ENCODE measurements at regions not wholly inside any gene's neighbourhood (a gene's known extent, or its start where the extent isn't known, plus 50 kb on each side); places are given as distances from the start of the nearest gene placed in this dataset.

GRCh38 chr5:5794118-5794560, 371.7 kb downstream of the ICE1 start:
- TF ChIP-seq, protein P1, sequence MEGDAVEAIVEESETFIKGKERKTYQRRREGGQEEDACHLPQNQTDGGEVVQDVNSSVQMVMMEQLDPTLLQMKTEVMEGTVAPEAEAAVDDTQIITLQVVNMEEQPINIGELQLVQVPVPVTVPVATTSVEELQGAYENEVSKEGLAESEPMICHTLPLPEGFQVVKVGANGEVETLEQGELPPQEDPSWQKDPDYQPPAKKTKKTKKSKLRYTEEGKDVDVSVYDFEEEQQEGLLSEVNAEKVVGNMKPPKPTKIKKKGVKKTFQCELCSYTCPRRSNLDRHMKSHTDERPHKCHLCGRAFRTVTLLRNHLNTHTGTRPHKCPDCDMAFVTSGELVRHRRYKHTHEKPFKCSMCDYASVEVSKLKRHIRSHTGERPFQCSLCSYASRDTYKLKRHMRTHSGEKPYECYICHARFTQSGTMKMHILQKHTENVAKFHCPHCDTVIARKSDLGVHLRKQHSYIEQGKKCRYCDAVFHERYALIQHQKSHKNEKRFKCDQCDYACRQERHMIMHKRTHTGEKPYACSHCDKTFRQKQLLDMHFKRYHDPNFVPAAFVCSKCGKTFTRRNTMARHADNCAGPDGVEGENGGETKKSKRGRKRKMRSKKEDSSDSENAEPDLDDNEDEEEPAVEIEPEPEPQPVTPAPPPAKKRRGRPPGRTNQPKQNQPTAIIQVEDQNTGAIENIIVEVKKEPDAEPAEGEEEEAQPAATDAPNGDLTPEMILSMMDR (IDR thresholded peaks at IDR 0.05; ENCODE audit: extremely low read depth in 1 of 2, insufficient read depth in 1 of 2, low read depth in 1 of 2, low read length in 2 of 2) = no peak
- TF ChIP-seq EZH2 (IDR thresholded peaks at IDR 0.05; ENCODE audit: borderline replicate concordance, low read depth, low read length, severe bottlenecking) = no peak
- TF ChIP-seq, protein P2, sequence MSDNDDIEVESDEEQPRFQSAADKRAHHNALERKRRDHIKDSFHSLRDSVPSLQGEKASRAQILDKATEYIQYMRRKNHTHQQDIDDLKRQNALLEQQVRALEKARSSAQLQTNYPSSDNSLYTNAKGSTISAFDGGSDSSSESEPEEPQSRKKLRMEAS (IDR thresholded peaks at IDR 0.05; ENCODE audit: insufficient read depth, insufficient read length) = no peak
- no peak for TF ChIP-seq POLR2A (IDR thresholded peaks at IDR 0.05; ENCODE audit: low read depth, low read length)
- no peak for TF ChIP-seq POLR2AphosphoS5 (IDR thresholded peaks at IDR 0.05; ENCODE audit: insufficient read depth, low read depth, low read length)
- no peak for TF ChIP-seq FOS (IDR thresholded peaks at IDR 0.05; ENCODE audit: borderline replicate concordance, insufficient read depth, low read length)
- TF ChIP-seq MYC (IDR thresholded peaks at IDR 0.05; ENCODE audit: low read depth, low read length) = no peak
- TF ChIP-seq GATA2 (IDR thresholded peaks at IDR 0.05; ENCODE audit: insufficient read depth, insufficient read length, low read depth, low read length) = no peak
- no peak for TF ChIP-seq JUN (IDR thresholded peaks at IDR 0.05; ENCODE audit: borderline replicate concordance, insufficient read depth, insufficient read length, low read depth)
